ENCODE measurements at regions not wholly inside any gene's neighbourhood (a gene's known extent, or its start where the extent isn't known, plus 50 kb on each side); places are given as distances from the start of the nearest gene placed in this dataset.

GRCh38 chr18:55713707-55714106 lies 125.7 kb upstream of the TCF4 start:
- Histone ChIP-seq H3K4me1 (ENCODE audit: insufficient read depth, insufficient read length) (no peaks in the 10 kb centered on the region), H3K36me3 (ENCODE audit: insufficient read depth, insufficient read length, low read length) (no peaks in the 10 kb centered on the region), H3K4me3 (ENCODE audit: insufficient read length, low read depth) (no peak overlapping the region), H3K9me3 (ENCODE audit: insufficient read depth, low read length) (peaks cover 6% of the 10 kb centered on the region; the same call in 1 of the 2 replicates), H3K9ac (ENCODE audit: insufficient read length, low read depth) (no peak overlapping the region), H3K27me3 (ENCODE audit: insufficient read depth, insufficient read length) (no peaks in the 10 kb centered on the region)
- DNase-seq (ENCODE audit: low read depth, low spot score), result no peak
- TF ChIP-seq YY1 (IDR thresholded peaks at IDR 0.05; ENCODE audit: insufficient read depth, insufficient read length) (no peak), SUZ12 (IDR thresholded peaks at IDR 0.05; ENCODE audit: extremely low read depth, insufficient read depth, insufficient read length) (no peak), ZNF274 (IDR thresholded peaks at IDR 0.05; ENCODE audit: low read depth, low read length) (no peak)

GRCh38 chr18:55706898-55707297 lies 118.9 kb upstream of the TCF4 start:
- Histone ChIP-seq H3K9me3 (ENCODE audit: insufficient read depth, low read length) (peaks cover 10% of the 10 kb centered on the region; the same call in 1 of the 2 replicates), H3K9ac (ENCODE audit: insufficient read length, low read depth) (no peak overlapping the region), H3K4me1 (ENCODE audit: insufficient read depth, insufficient read length) (no peaks in the 10 kb centered on the region), H3K36me3 (ENCODE audit: insufficient read depth, insufficient read length, low read length) (no peaks in the 10 kb centered on the region), H3K4me3 (ENCODE audit: insufficient read length, low read depth) (no peak overlapping the region), H3K27me3 (ENCODE audit: insufficient read depth, insufficient read length) (no peaks in the 10 kb centered on the region)
- no peak for TF ChIP-seq ZNF274 (IDR thresholded peaks at IDR 0.05; ENCODE audit: low read depth, low read length)
- DNase-seq (ENCODE audit: low read depth, low spot score), result no peak

- no peak overlapping the region for H3K9ac ChIP-seq (ENCODE audit: insufficient read length, low read depth)
- TF ChIP-seq YY1 (IDR thresholded peaks at IDR 0.05; ENCODE audit: insufficient read depth, insufficient read length) (no peak), SUZ12 (IDR thresholded peaks at IDR 0.05; ENCODE audit: extremely low read depth, insufficient read depth, insufficient read length) (no peak), ZNF274 (IDR thresholded peaks at IDR 0.05; ENCODE audit: low read depth, low read length) (no peak)
- H3K9me3 ChIP-seq (ENCODE audit: insufficient read depth, low read length), result no peaks in the 10 kb centered on the region
- DNase-seq (ENCODE audit: low read depth, low spot score), result no peak
- no peaks in the 10 kb centered on the region for H3K4me1 ChIP-seq (ENCODE audit: insufficient read depth, insufficient read length)
- no peaks in the 10 kb centered on the region for H3K27me3 ChIP-seq (ENCODE audit: insufficient read depth, insufficient read length)
- H3K36me3 ChIP-seq (ENCODE audit: insufficient read depth, insufficient read length, low read length), result no peaks in the 10 kb centered on the region
- no peak overlapping the region for H3K4me3 ChIP-seq (ENCODE audit: insufficient read length, low read depth)
Observed at GRCh38 chr18:55699233-55699765, 111.3 kb upstream of the TCF4 start.

- Histone ChIP-seq H3K4me1 (ENCODE audit: insufficient read depth, insufficient read length) (no peaks in the 10 kb centered on the region), H3K9ac (ENCODE audit: insufficient read length, low read depth) (no peak overlapping the region), H3K27me3 (ENCODE audit: insufficient read depth, insufficient read length) (no peaks in the 10 kb centered on the region), H3K9me3 (ENCODE audit: insufficient read depth, low read length) (no peaks in the 10 kb centered on the region), H3K36me3 (ENCODE audit: insufficient read depth, insufficient read length, low read length) (no peaks in the 10 kb centered on the region), H3K4me3 (ENCODE audit: insufficient read length, low read depth) (no peak overlapping the region)
- no peak for DNase-seq (ENCODE audit: low read depth, low spot score)
- TF ChIP-seq YY1 (IDR thresholded peaks at IDR 0.05; ENCODE audit: insufficient read depth, insufficient read length) (no peak), SUZ12 (IDR thresholded peaks at IDR 0.05; ENCODE audit: extremely low read depth, insufficient read depth, insufficient read length) (no peak), ZNF274 (IDR thresholded peaks at IDR 0.05; ENCODE audit: low read depth, low read length) (no peak)
Observed at GRCh38 chr18:55696811-55697210, 108.8 kb upstream of the TCF4 start.

DNA sequence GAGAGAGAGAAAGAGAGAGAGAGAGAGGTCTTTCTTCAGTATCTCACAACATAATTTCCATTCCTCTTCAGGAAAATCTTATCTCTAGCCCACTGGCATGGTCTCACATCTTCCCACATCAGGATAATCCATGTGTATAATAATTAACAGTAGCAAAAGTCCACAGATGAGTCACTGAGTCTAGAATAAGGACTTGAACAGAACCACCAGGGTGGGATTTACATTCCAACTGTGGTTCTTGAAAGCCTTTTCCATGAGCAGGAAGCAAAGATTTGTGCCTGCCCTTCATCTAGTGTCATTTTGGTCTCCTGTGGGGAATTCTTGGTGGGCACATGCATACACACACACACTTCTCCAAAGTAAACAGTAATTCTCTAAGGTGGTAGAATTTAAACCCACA lies 107.1 kb upstream of the TCF4 start:
- no peak overlapping the region for H3K9ac ChIP-seq (ENCODE audit: insufficient read length, low read depth)
- no peak for DNase-seq (ENCODE audit: low read depth, low spot score)
- H3K4me3 ChIP-seq (ENCODE audit: insufficient read length, low read depth), result no peak overlapping the region
- no peak for TF ChIP-seq SUZ12 (IDR thresholded peaks at IDR 0.05; ENCODE audit: extremely low read depth, insufficient read depth, insufficient read length)
- no peak for TF ChIP-seq YY1 (IDR thresholded peaks at IDR 0.05; ENCODE audit: insufficient read depth, insufficient read length)
- no peak for TF ChIP-seq ZNF274 (IDR thresholded peaks at IDR 0.05; ENCODE audit: low read depth, low read length)
- no peaks in the 10 kb centered on the region for H3K36me3 ChIP-seq (ENCODE audit: insufficient read depth, insufficient read length, low read length)
- no peaks in the 10 kb centered on the region for H3K4me1 ChIP-seq (ENCODE audit: insufficient read depth, insufficient read length)
- H3K9me3 ChIP-seq (ENCODE audit: insufficient read depth, low read length), result no peaks in the 10 kb centered on the region
- H3K27me3 ChIP-seq (ENCODE audit: insufficient read depth, insufficient read length), result no peaks in the 10 kb centered on the region

DNA sequence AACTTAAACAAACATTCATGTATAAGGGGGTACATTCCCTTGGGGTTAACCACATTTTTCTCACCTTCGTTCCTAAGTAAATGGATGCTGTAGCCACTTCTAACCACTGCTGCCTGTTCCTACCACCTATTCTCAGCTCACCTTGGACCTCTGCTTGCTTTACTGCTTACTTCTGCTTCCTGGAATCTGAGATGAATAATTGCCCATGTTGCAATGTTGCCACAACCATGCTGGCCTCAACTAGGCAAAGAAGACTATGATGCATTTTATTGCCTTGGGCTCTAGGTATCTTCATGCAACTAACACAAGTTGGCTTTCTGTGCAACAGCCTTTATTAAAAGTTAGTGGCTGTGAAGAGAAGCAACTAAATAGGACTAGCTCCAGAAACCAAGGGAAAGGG lies 106.3 kb upstream of the TCF4 start:
- Histone ChIP-seq H3K4me3 (ENCODE audit: insufficient read length, low read depth) (no peak overlapping the region), H3K4me1 (ENCODE audit: insufficient read depth, insufficient read length) (no peaks in the 10 kb centered on the region), H3K9me3 (ENCODE audit: insufficient read depth, low read length) (no peaks in the 10 kb centered on the region), H3K27me3 (ENCODE audit: insufficient read depth, insufficient read length) (no peaks in the 10 kb centered on the region), H3K9ac (ENCODE audit: insufficient read length, low read depth) (no peak overlapping the region), H3K36me3 (ENCODE audit: insufficient read depth, insufficient read length, low read length) (no peaks in the 10 kb centered on the region)
- no peak for DNase-seq (ENCODE audit: low read depth, low spot score)
- no peak for TF ChIP-seq ZNF274 (IDR thresholded peaks at IDR 0.05; ENCODE audit: low read depth, low read length)
- TF ChIP-seq SUZ12 (IDR thresholded peaks at IDR 0.05; ENCODE audit: extremely low read depth, insufficient read depth, insufficient read length), result no peak
- no peak for TF ChIP-seq YY1 (IDR thresholded peaks at IDR 0.05; ENCODE audit: insufficient read depth, insufficient read length)

DNA sequence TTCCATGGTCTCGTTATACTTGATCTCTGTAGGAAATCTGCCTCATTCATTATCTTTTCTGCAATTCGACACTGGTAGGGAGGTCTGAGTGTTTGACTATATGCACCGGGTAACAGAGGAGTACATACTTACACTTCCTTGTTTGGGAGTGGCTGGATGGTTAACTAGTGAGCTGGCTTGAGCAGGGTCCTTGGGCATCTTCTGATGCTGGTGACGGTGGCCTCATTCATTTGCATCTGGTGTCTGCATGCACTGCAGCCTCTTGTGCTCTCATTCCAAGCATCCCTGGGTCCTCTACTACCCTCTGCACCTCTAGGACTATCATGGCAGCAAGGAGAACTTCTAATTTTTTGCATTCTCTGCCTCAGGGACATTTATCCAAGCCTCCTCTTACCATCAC lies 100.0 kb upstream of the TCF4 start:
- TF ChIP-seq YY1 (IDR thresholded peaks at IDR 0.05; ENCODE audit: insufficient read depth, insufficient read length), result no peak
- no peak for TF ChIP-seq SUZ12 (IDR thresholded peaks at IDR 0.05; ENCODE audit: extremely low read depth, insufficient read depth, insufficient read length)
- no peak for TF ChIP-seq ZNF274 (IDR thresholded peaks at IDR 0.05; ENCODE audit: low read depth, low read length)
- Histone ChIP-seq H3K4me3 (ENCODE audit: insufficient read length, low read depth) (no peak overlapping the region), H3K27me3 (ENCODE audit: insufficient read depth, insufficient read length) (no peaks in the 10 kb centered on the region), H3K9me3 (ENCODE audit: insufficient read depth, low read length) (no peaks in the 10 kb centered on the region), H3K9ac (ENCODE audit: insufficient read length, low read depth) (no peak overlapping the region), H3K36me3 (ENCODE audit: insufficient read depth, insufficient read length, low read length) (no peaks in the 10 kb centered on the region), H3K4me1 (ENCODE audit: insufficient read depth, insufficient read length) (no peaks in the 10 kb centered on the region)
- no peak for DNase-seq (ENCODE audit: low read depth, low spot score)

- no peaks in the 10 kb centered on the region for H3K36me3 ChIP-seq (ENCODE audit: insufficient read depth, insufficient read length, low read length)
- DNase-seq (ENCODE audit: low read depth, low spot score), result no peak
- no peak overlapping the region for H3K4me3 ChIP-seq (ENCODE audit: insufficient read length, low read depth)
- no peak for TF ChIP-seq YY1 (IDR thresholded peaks at IDR 0.05; ENCODE audit: insufficient read depth, insufficient read length)
- TF ChIP-seq ZNF274 (IDR thresholded peaks at IDR 0.05; ENCODE audit: low read depth, low read length), result no peak
- TF ChIP-seq SUZ12 (IDR thresholded peaks at IDR 0.05; ENCODE audit: extremely low read depth, insufficient read depth, insufficient read length), result no peak
- no peaks in the 10 kb centered on the region for H3K9me3 ChIP-seq (ENCODE audit: insufficient read depth, low read length)
- no peaks in the 10 kb centered on the region for H3K4me1 ChIP-seq (ENCODE audit: insufficient read depth, insufficient read length)
- H3K27me3 ChIP-seq (ENCODE audit: insufficient read depth, insufficient read length), result no peaks in the 10 kb centered on the region
- H3K9ac ChIP-seq (ENCODE audit: insufficient read length, low read depth), result no peak overlapping the region
Observed at GRCh38 chr18:55687106-55687505, 99.1 kb upstream of the TCF4 start.
